Thoracic aorta (tissue), 2 donors: ENCODE measurements at regions not wholly inside any gene's neighbourhood (a gene's known extent, or its start where the extent isn't known, plus 50 kb on each side); places are given as distances from the start of the nearest gene placed in this dataset.

ENCODE experiments used
- ATAC-seq: fragments of 150-250 bp; one replicate; pipeline ENCODE4 v1.8.0; 2017; ENCODE audit warnings: low read depth; ENCODE audit not compliant: insufficient number of reproducible peaks, low FRiP score
- DNase-seq: peaks from one replicate; pipeline ENCODE4 v3.0.0-alpha.2; 2020; ENCODE audit warnings: low spot score
- H3K27ac ChIP-seq, 2 donors: fragments of 200-600 bp; sonication (generic); 1 replicate in 1 of 2; 2 replicates in 1 of 2; pipeline ENCODE4 v1.5.1; 2016; ENCODE audit warnings: mild to moderate bottlenecking in 2 of 2, moderate library complexity in 2 of 2
- H3K27me3 ChIP-seq: fragments of 200-600 bp; sonication (generic); replicated peaks from 2 replicates; pipeline ENCODE4 v1.6.0; 2016; ENCODE audit warnings: mild to moderate bottlenecking; ENCODE audit not compliant: insufficient read depth
- H3K36me3 ChIP-seq: fragments of 200-600 bp; sonication (generic); one replicate; pipeline ENCODE4 v1.5.1; 2016
- H3K4me1 ChIP-seq, 2 donors: fragments of 200-600 bp; sonication (generic); 1 replicate in 1 of 2; 2 replicates in 1 of 2; pipeline versions ENCODE4 v1.5.1 to v1.6.0; 2016; ENCODE audit warnings: low read depth in 2 of 2, mild to moderate bottlenecking in 1 of 2; ENCODE audit not compliant: control insufficient read depth in 1 of 2
- H3K4me3 ChIP-seq: fragments of 200-600 bp; sonication (generic); 2 replicates; pipeline ENCODE4 v1.5.1; 2016; ENCODE audit warnings: mild to moderate bottlenecking
- H3K9me3 ChIP-seq: fragments of 200-600 bp; sonication (generic); 2 replicates; pipeline ENCODE4 v1.5.1; 2016
- TF ChIP-seq, protein P1 (sequence below): fragments of 200-600 bp; sonication (generic); IDR thresholded peaks from one replicate; pipeline ENCODE4 v1.5.1; 2019; ENCODE audit warnings: antibody characterized with exemption

- no peaks in the 10 kb centered on the region for H3K36me3 ChIP-seq
- no peaks in the 10 kb centered on the region for H3K9me3 ChIP-seq
- no peak overlapping the region for H3K4me3 ChIP-seq
- no peak for DNase-seq
- no peak for ATAC-seq
- TF ChIP-seq, protein P1, sequence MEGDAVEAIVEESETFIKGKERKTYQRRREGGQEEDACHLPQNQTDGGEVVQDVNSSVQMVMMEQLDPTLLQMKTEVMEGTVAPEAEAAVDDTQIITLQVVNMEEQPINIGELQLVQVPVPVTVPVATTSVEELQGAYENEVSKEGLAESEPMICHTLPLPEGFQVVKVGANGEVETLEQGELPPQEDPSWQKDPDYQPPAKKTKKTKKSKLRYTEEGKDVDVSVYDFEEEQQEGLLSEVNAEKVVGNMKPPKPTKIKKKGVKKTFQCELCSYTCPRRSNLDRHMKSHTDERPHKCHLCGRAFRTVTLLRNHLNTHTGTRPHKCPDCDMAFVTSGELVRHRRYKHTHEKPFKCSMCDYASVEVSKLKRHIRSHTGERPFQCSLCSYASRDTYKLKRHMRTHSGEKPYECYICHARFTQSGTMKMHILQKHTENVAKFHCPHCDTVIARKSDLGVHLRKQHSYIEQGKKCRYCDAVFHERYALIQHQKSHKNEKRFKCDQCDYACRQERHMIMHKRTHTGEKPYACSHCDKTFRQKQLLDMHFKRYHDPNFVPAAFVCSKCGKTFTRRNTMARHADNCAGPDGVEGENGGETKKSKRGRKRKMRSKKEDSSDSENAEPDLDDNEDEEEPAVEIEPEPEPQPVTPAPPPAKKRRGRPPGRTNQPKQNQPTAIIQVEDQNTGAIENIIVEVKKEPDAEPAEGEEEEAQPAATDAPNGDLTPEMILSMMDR = no peak
- H3K27ac ChIP-seq = no peak overlapping the region
- no peaks in the 10 kb centered on the region for H3K27me3 ChIP-seq
- no peaks in the 10 kb centered on the region for H3K4me1 ChIP-seq
These were observed 105.9 kb upstream of the GJB6 start for GRCh38 chr13:20337884-20338551.

GRCh38 chr13:20336761-20337160 is 104.6 kb upstream of the GJB6 start:
- DNase-seq = no peak
- Histone ChIP-seq H3K27ac (no peak overlapping the region), H3K4me3 (no peak overlapping the region), H3K36me3 (no peaks in the 10 kb centered on the region), H3K9me3 (no peaks in the 10 kb centered on the region), H3K27me3 (no peaks in the 10 kb centered on the region), H3K4me1 (no peaks in the 10 kb centered on the region)
- no peak for ATAC-seq
- TF ChIP-seq, protein P1 = no peak

DNA sequence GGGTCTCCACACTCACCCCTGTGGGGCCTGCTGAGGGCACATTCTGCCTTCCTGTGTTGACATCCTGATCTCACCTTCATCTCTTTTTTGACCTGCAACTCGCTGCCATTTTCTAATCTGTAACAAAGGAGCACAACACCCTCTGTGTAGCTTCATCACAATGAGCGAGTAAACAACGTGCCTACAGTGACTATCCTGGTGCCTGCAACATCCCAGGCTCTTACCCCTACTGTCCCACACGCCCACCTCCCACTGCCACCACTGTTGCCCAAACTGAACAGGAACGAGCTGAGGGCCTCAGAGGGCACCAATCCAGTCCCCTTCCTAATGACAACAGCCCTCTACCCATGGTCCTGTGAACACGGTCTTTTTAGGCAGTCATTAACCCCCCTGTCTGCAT is 102.2 kb upstream of the GJB6 start:
- Histone ChIP-seq H3K4me3 (no peak overlapping the region), H3K4me1 (no peaks in the 10 kb centered on the region), H3K27ac (no peak overlapping the region), H3K36me3 (no peaks in the 10 kb centered on the region), H3K27me3 (no peaks in the 10 kb centered on the region), H3K9me3 (no peaks in the 10 kb centered on the region)
- DNase-seq = no peak
- TF ChIP-seq, protein P1 = no peak
- no peak for ATAC-seq

DNA sequence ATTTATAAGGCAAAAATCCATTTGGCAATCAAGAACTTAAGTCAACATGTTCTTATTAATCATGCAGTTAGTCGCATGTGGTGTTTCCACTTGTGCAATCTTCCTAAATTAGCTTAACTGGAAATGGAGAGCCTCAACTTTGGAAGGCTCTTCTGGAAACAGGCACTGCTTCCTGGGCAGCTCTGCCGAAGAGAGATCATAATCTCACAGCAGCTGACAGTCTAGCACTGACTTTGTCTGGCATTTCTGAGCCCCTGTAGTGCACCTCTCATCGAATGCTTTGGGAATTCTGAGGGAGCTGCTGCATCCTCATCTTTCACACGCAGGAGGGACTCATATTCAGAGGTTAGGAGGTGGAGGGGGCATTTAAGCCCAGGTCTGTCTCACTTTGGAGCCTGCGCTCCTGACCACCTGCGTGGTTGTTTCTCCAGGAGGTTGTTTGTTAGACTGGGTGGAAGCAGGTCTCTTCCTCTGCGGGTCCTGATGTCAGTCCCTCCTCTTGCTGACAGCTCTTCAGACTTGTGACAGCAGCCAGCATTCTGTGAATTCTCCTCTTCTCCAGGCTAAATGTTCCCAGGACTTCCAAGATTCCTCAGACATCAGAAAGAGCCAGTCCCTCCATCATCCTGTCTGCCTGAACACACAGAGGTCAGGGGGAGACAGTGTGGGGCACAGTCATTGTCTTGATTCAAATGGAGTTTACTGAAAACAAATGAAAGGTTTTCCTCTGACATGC is 100.4 kb upstream of the GJB6 start:
- ATAC-seq (no peak), DNase-seq (no peak)
- Histone ChIP-seq H3K4me1 (no peaks in the 10 kb centered on the region), H3K27ac (no peak overlapping the region), H3K9me3 (no peaks in the 10 kb centered on the region), H3K36me3 (no peaks in the 10 kb centered on the region), H3K4me3 (no peak overlapping the region), H3K27me3 (no peaks in the 10 kb centered on the region)
- TF ChIP-seq, protein P1 = no peak

GRCh38 chr13:20331949-20332348 is 99.8 kb upstream of the GJB6 start:
- ATAC-seq (no peak), DNase-seq (no peak)
- Histone ChIP-seq H3K36me3 (no peaks in the 10 kb centered on the region), H3K4me3 (no peak overlapping the region), H3K27me3 (no peaks in the 10 kb centered on the region), H3K27ac (no peak overlapping the region), H3K9me3 (no peaks in the 10 kb centered on the region), H3K4me1 (no peaks in the 10 kb centered on the region)
- TF ChIP-seq, protein P1 = no peak
